Stomach (tissue), 8 donors: ENCODE measurements at regions not wholly inside any gene's neighbourhood (a gene's known extent, or its start where the extent isn't known, plus 50 kb on each side); places are given as distances from the start of the nearest gene placed in this dataset.

ENCODE experiments used
- DNase-seq, 2 donors: peaks; one replicate each; pipeline versions ENCODE4 v3.0.0 to v3.0.0-alpha.2; 2013 to 2019
- H3K27ac ChIP-seq, 5 donors: fragments of 200-600 bp in 4 of 5; sonication (generic) in 4 of 5; one replicate each; pipeline ENCODE4 v1.5.1; 2013 to 2019; ENCODE audit warnings: mild to moderate bottlenecking in 1 of 5, moderate library complexity in 1 of 5
- H3K27me3 ChIP-seq, 3 donors: fragments of 200-600 bp; sonication (generic); one replicate each; pipeline ENCODE4 v1.5.1; 2017 to 2019; ENCODE audit warnings: mixed run types in 1 of 3
- H3K36me3 ChIP-seq, 4 donors: fragments of 200-600 bp; sonication (generic); 1 replicate in 3 of 4; 2 replicates in 1 of 4; pipeline ENCODE4 v1.5.1; 2016 to 2019
- H3K4me1 ChIP-seq, 4 donors: fragments of 200-600 bp; sonication (generic); one replicate each; pipeline ENCODE4 v1.5.1; 2016 to 2019
- H3K4me3 ChIP-seq, 4 donors: fragments of 200-600 bp; sonication (generic) in 3 of 4; one replicate each; pipeline ENCODE4 v1.5.1; 2016 to 2019; ENCODE audit warnings: mild to moderate bottlenecking in 1 of 4
- H3K9me3 ChIP-seq, 4 donors: fragments of 200-600 bp; sonication (generic); one replicate each; pipeline ENCODE4 v1.5.1; 2016 to 2019
- CTCF ChIP-seq, 7 experiments: fragments of 450-650 bp in 4 of 7; fragments of 200-600 bp in 3 of 7; sonication (generic) in 3 of 7; IDR thresholded peaks; one replicate each; pipeline ENCODE4 v1.5.1; 2016 to 2019; ENCODE audit warnings: antibody characterized with exemption in 7 of 7, control low read depth in 2 of 7, mild to moderate bottlenecking in 1 of 7
- EP300 ChIP-seq: sonication (generic); formaldehyde crosslinking; IDR thresholded peaks from one replicate; pipeline ENCODE4 v1.6.1; 2017; ENCODE audit warnings: antibody characterized with exemption
- POLR2A ChIP-seq, 4 donors: fragments of 450-650 bp; IDR thresholded peaks; one replicate each; pipeline ENCODE4 v1.6.1; 2016; ENCODE audit warnings: antibody characterized with exemption in 4 of 4, control low read depth in 2 of 4, mild to moderate bottlenecking in 1 of 4, moderate library complexity in 1 of 4
- POLR2AphosphoS5 ChIP-seq, 3 donors: sonication (generic); formaldehyde crosslinking; IDR thresholded peaks; one replicate each; pipeline ENCODE4 v1.6.1; 2016; ENCODE audit warnings: antibody characterized with exemption in 3 of 3
- WGBS, 5 donors: extraction: QIAGEN DNeasy Blood & Tissue Kit in 3 of 5; methylation state at CpG; one replicate each; pipeline versions ENCODE4 v1.1.5 to v1.1.7; 2013 to 2018; 5-methylcytosine and 5-hydroxymethylcytosine counted together
- intact Hi-C: fragments of 100-400 bp; cut with DNase I; formaldehyde crosslinking; loops from one replicate; pipeline ENCODE4 v1.15.1; 2023; ENCODE audit warnings: low total_unique reads
- donor health status: healthy with polysubstance abuse.
- donor health status: Bipolar disorder and iron deficiency.
- donor health status: healthy.

GRCh38 chr18:39178166-39178565, 1612.6 kb upstream of the CELF4 start:
- Histone ChIP-seq H3K27me3 (no peaks in the 10 kb centered on the region), H3K36me3 (no peaks in the 10 kb centered on the region), H3K27ac (no peak overlapping the region), H3K4me1 (no peaks in the 10 kb centered on the region), H3K9me3 (peaks cover 0 to 5% (median 0%) of the 10 kb centered on the region in 4 donors), H3K4me3 (no peak overlapping the region)
- no peak for DNase-seq
- TF ChIP-seq CTCF (IDR thresholded peaks at IDR 0.05) (no peak), POLR2AphosphoS5 (IDR thresholded peaks at IDR 0.05) (no peak), EP300 (no peak)
- whole genome bisulfite sequencing, 5 donors, result 76 to 87% (median 81%) methylated on average over 2 of the region's 2 CpGs
- intact Hi-C loops, result no loop called here

GRCh38 chr18:39172695-39173421, 1607.3 kb upstream of the CELF4 start:
- H3K9me3 ChIP-seq, result peaks cover 0 to 5% (median 0%) of the 10 kb centered on the region in 4 donors
- no peak for DNase-seq
- intact Hi-C loops, result no loop called here
- TF ChIP-seq POLR2A (IDR thresholded peaks at IDR 0.05), result no peak
- H3K36me3 ChIP-seq, result no peaks in the 10 kb centered on the region
- H3K27me3 ChIP-seq, result no peaks in the 10 kb centered on the region
- no peak overlapping the region for H3K4me3 ChIP-seq
- WGBS, 5 donors, result 81 to 91% (median 87%) methylated on average over 4 of the region's 4 CpGs
- no peak overlapping the region for H3K27ac ChIP-seq
- no peaks in the 10 kb centered on the region for H3K4me1 ChIP-seq

- intact Hi-C loops, result no loop called here
- no peak overlapping the region for H3K27ac ChIP-seq
- no peaks in the 10 kb centered on the region for H3K9me3 ChIP-seq
- H3K36me3 ChIP-seq, result no peaks in the 10 kb centered on the region
- no peak for DNase-seq
- H3K27me3 ChIP-seq, result no peaks in the 10 kb centered on the region
- no peak for TF ChIP-seq CTCF (IDR thresholded peaks at IDR 0.05)
- TF ChIP-seq EP300, result no peak
- no peak for TF ChIP-seq POLR2AphosphoS5 (IDR thresholded peaks at IDR 0.05)
- no peak for TF ChIP-seq POLR2A (IDR thresholded peaks at IDR 0.05)
- H3K4me1 ChIP-seq, result no peaks in the 10 kb centered on the region
- H3K4me3 ChIP-seq, result no peak overlapping the region
- 79 to 93% (median 83%) methylated on average over 1 of the region's 1 CpG for WGBS, 5 donors
These were observed 1603.1 kb upstream of the CELF4 start for GRCh38 chr18:39168723-39169122.

GRCh38 chr18:39167990-39168389, 1602.4 kb upstream of the CELF4 start:
- no peak for DNase-seq
- no peaks in the 10 kb centered on the region for H3K36me3 ChIP-seq

More at GRCh38 chr18:39167990-39168389, 1602.4 kb upstream of the CELF4 start:
- H3K27ac ChIP-seq, result no peak overlapping the region
- intact Hi-C loops, result no loop called here
- no peak overlapping the region for H3K4me3 ChIP-seq
- WGBS, 5 donors, result 54 to 90% (median 86%) methylated on average over 2 of the region's 2 CpGs
- H3K4me1 ChIP-seq, result no peaks in the 10 kb centered on the region
- H3K27me3 ChIP-seq, result no peaks in the 10 kb centered on the region
- H3K9me3 ChIP-seq, result no peaks in the 10 kb centered on the region
- TF ChIP-seq POLR2AphosphoS5 (IDR thresholded peaks at IDR 0.05) (no peak), EP300 (no peak), POLR2A (IDR thresholded peaks at IDR 0.05) (no peak), CTCF (IDR thresholded peaks at IDR 0.05) (no peak)
